Natural killer cell treated with Interleukin-12 subunit alpha and Interleukin-12 subunit beta and Interleukin-15 and Interleukin-18, amount 100 ng/mL, for 72 hours (primary cell): ENCODE measurements at regions not wholly inside any gene's neighbourhood (a gene's known extent, or its start where the extent isn't known, plus 50 kb on each side); places are given as distances from the start of the nearest gene placed in this dataset.

Source experiments
- ATAC-seq, 2 donors: fragments of 150-1000 bp; cut with Tn5 transposase in 1 of 2; sonication (Bioruptor Pico), chemical (Tn5 transposase) in 1 of 2; 2 replicates each; pipeline ENCODE4 v1.10.0; 2021
- DNase-seq: peaks from one replicate; pipeline ENCODE4 v3.0.0; 2022; ENCODE audit warnings: low spot score
- H3K27ac Mint-ChIP-seq, 2 donors: 1 replicate in 1 of 2; 2 replicates in 1 of 2; pipeline ENCODE4 v1.8.0; 2022; ENCODE audit warnings: mixed read lengths in 2 of 2, mild to moderate bottlenecking in 1 of 2, moderate library complexity in 1 of 2
- H3K27me3 Mint-ChIP-seq, 2 donors: 1 replicate in 1 of 2; 2 replicates in 1 of 2; pipeline ENCODE4 v1.8.0; 2022; ENCODE audit warnings: mixed read lengths in 2 of 2
- H3K36me3 Mint-ChIP-seq: one replicate; pipeline ENCODE4 v1.8.0; 2022; ENCODE audit warnings: mixed read lengths
- H3K4me1 Mint-ChIP-seq, 2 donors: 1 replicate in 1 of 2; 2 replicates in 1 of 2; pipeline ENCODE4 v1.8.0; 2022; ENCODE audit warnings: low read depth in 2 of 2, mixed read lengths in 2 of 2, mild to moderate bottlenecking in 1 of 2
- H3K4me3 Mint-ChIP-seq: one replicate; pipeline ENCODE4 v1.8.0; 2022; ENCODE audit warnings: mixed read lengths
- H3K9me3 Mint-ChIP-seq: 2 replicates; pipeline ENCODE4 v1.8.0; 2022; ENCODE audit warnings: mixed read lengths

DNA sequence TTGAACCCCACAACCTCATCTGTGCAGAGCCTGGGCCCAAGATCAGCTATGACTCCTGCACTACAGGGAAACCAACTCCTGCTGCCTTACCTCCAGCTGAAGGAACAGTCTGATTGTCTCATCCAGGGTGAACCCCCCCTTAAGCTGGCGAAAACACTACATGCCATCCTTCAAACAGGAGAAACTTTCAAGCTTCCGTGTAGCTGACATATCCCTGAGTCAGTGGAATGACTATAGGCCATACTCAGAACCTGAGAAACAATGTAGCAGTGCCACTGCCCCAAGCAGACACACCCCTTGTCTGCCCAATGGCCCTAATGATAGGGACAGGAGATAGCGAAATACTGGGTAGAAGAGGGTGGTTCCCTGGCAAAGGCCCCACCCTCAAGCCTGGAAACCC, 213.6 kb upstream of the PGRMC2 start:
- no peaks in the 10 kb centered on the region for H3K4me1 Mint-ChIP-seq
- H3K27me3 Mint-ChIP-seq: peaks cover 5 to 14% of the 10 kb centered on the region in 2 donors
- ATAC-seq: no peak
- no peak overlapping the region for H3K27ac Mint-ChIP-seq
- DNase-seq: no peak
- no peak overlapping the region for H3K4me3 Mint-ChIP-seq
- H3K9me3 Mint-ChIP-seq: peaks cover 13% of the 10 kb centered on the region
- H3K36me3 Mint-ChIP-seq: no peaks in the 10 kb centered on the region

DNA sequence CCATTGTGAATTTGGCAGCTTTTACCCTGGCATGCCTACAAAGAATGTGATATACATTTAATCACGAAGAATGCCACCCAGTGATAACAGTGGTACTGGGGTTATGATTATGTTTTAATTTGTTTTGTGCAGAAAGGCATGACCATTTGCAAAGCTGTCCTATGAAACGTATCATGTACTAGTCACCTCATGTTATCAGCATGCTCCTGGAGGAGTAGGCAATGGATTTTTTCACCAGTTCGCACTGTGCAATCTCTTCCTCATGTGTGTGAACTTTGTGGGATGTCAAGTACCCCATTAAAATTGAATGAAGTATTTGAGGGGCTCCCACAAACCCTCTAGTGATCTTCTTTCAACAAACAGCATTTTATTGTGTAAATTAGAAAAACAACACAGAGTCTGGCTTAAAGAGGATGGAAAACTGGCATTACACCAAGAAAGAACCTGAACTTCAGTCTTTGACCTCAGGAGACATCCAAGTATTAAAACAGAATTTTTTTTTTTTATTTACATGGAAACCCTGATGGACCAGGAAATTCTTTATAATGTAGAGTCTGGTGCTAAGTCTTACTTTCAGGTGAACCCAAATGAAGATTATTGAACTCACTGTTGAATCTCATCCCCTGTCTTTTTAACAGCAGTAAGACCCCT, 200.6 kb upstream of the PGRMC2 start:
- Mint-ChIP-seq H3K27ac (no peak overlapping the region), H3K27me3 (peaks cover 2 to 14% of the 10 kb centered on the region in 2 donors), H3K9me3 (peaks cover 11% of the 10 kb centered on the region), H3K4me1 (no peaks in the 10 kb centered on the region), H3K36me3 (no peaks in the 10 kb centered on the region), H3K4me3 (no peak overlapping the region)
- DNase-seq (no peak), ATAC-seq (no peak)

DNA sequence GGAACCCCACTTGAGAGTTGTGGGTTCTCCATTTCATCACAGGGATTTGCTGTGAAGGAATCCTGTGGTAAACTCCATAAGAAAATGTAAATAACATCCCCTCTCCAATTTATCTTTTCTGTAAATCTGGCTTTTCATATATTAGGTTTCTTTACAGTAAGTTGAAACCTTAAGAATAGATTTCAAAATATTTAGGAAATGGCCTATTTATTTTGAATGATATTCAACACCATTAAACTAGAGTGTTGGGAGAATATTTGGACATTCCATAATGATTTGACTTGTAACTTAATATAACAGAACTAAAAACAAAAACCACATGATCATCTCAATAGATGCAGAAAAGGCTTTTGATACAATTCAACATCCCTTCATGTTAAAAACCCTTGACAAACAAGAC, 197.3 kb upstream of the PGRMC2 start:
- Mint-ChIP-seq H3K27me3 (peaks cover 2 to 8% of the 10 kb centered on the region in 2 donors), H3K9me3 (peaks cover 6% of the 10 kb centered on the region), H3K4me1 (no peaks in the 10 kb centered on the region), H3K27ac (no peak overlapping the region), H3K4me3 (no peak overlapping the region), H3K36me3 (no peaks in the 10 kb centered on the region)
- no peak for DNase-seq
- no peak for ATAC-seq

DNA sequence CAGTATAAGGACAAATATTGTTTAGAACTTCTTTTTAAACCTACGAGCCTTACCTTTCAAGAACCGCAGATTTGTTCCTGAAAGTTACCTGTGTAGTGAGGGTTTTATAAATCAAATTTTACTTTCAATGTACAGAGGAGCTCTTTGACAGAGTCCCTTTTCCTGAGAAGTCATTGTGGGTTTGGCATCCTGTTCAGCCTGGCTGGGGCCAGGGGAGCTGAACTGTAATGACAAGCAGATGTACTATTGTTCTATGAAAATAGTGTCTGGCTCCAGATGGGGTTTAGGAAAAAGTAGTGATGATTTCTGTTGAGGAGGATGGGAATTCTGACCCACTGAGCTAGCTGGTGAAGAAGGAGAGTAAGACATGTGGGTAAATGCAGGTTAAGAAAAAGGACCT, 196.2 kb upstream of the PGRMC2 start:
- ATAC-seq: no peak
- H3K27me3 Mint-ChIP-seq: peaks cover 2 to 8% of the 10 kb centered on the region in 2 donors

DNA sequence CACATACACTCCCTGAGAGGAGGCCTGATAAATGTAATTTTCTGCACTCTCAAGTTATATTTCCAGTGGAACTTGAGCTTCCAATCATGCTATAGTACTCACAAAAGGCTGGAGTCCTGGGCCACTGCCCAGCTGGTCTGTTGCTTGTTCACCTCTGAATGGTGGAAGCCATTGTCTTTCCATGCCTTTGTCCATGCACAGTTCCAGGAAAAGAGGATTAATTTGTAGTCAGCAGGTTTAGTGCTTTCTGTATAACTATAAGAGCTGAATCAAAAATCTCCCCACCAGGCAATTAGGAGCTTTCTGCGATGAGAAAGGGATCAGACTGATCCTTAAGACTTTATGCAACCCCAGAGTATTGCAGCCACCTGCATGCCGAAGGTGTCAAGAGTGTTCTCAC, 195.4 kb upstream of the PGRMC2 start:
- no peak for ATAC-seq
- Mint-ChIP-seq H3K27ac (no peak overlapping the region), H3K9me3 (peaks cover 6% of the 10 kb centered on the region), H3K27me3 (peaks cover 2 to 8% of the 10 kb centered on the region in 2 donors), H3K4me3 (no peak overlapping the region), H3K36me3 (no peaks in the 10 kb centered on the region), H3K4me1 (no peaks in the 10 kb centered on the region)
- DNase-seq: no peak

More for the DNA sequence above, 196.2 kb upstream of the PGRMC2 start:
- no peak for DNase-seq
- no peaks in the 10 kb centered on the region for H3K4me1 Mint-ChIP-seq
- no peak overlapping the region for H3K4me3 Mint-ChIP-seq
- H3K27ac Mint-ChIP-seq: no peak overlapping the region
- peaks cover 6% of the 10 kb centered on the region for H3K9me3 Mint-ChIP-seq
- no peaks in the 10 kb centered on the region for H3K36me3 Mint-ChIP-seq

DNA sequence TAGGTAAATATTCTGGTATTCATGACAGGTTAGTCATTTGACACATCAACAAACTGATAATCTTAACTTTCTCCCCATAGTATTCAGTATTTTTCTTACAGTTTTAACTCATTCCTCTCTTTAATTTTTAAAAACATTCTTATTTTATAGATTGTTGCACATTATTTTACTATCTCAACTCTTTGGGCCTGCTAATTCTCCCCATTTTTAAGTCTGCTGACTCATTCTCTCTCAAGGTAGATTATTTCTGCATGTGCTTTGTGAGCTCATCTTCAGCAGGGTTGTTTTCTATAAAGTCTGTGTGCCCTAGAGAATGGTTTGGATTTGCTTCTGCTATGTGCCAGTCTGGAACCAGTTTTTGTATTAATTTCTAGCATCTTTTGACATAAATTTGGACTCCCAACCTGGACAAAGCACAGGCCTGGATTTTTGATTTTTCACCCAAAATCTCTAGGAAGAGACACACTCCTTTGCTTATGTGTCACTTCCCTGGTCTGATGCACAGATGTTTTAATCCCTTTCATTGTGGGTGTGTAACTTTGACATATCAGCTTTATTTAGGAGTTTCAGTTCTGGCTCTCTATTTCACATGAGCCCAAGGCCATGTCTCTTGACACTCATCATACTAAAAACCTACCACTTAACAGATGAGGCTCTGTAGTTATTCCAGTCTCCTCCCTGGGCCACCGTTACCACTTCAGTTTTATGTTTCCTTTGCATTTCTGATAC, 194.3 kb upstream of the PGRMC2 start:
- H3K9me3 Mint-ChIP-seq: peaks cover 6% of the 10 kb centered on the region
- H3K4me1 Mint-ChIP-seq: no peaks in the 10 kb centered on the region
- ATAC-seq (no peak), DNase-seq (no peak)
- no peak overlapping the region for H3K27ac Mint-ChIP-seq
- peaks cover 2 to 8% of the 10 kb centered on the region in 2 donors for H3K27me3 Mint-ChIP-seq
- H3K36me3 Mint-ChIP-seq: no peaks in the 10 kb centered on the region
- H3K4me3 Mint-ChIP-seq: no peak overlapping the region

DNA sequence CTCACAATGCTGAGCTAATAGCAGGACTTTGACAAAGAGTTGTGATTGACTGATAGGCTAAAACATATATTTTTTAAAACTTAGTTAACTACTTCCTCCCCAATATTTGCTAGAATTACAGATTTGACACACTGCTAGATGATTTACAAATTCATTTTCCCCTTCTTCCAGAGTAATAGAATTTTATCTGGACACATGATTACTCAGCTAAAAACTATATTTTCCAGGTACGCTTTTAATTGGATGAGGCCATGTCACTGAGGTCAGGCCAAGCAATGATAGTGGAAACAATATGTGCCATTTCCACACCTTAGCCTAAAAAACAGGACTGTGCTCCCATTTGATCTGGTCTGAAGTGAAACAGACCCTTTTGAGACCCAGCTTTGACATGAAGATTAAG, 193.3 kb upstream of the PGRMC2 start:
- Mint-ChIP-seq H3K9me3 (peaks cover 5% of the 10 kb centered on the region), H3K4me3 (no peak overlapping the region), H3K27ac (no peak overlapping the region), H3K4me1 (no peaks in the 10 kb centered on the region), H3K36me3 (no peaks in the 10 kb centered on the region), H3K27me3 (peaks cover 2 to 8% of the 10 kb centered on the region in 2 donors)
- no peak for DNase-seq
- no peak for ATAC-seq

DNA sequence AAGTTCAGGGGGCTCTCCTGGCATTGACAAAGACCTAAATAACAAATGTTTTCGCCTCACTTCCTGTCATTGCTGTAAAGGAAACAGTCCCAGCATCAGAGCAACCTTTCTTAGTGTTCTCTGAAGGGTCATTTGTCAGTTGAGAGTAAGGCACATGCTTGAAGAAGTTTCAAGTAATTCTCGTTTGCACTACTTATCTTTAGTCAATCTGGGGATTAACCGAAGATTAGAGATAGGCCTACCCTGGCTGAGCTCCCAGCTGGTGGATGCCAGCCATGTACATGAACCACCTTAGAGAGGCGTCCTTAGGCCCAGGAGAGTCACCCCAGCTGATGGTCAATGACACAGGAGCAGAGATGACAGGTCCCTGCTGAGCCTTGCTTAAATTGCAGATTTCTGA, 189.9 kb upstream of the PGRMC2 start:
- Mint-ChIP-seq H3K4me3 (no peak overlapping the region), H3K36me3 (no peaks in the 10 kb centered on the region), H3K9me3 (no peaks in the 10 kb centered on the region), H3K27me3 (peaks cover 0 to 2% of the 10 kb centered on the region in 2 donors), H3K4me1 (no peaks in the 10 kb centered on the region), H3K27ac (no peak overlapping the region)
- DNase-seq (no peak), ATAC-seq (no peak)

DNA sequence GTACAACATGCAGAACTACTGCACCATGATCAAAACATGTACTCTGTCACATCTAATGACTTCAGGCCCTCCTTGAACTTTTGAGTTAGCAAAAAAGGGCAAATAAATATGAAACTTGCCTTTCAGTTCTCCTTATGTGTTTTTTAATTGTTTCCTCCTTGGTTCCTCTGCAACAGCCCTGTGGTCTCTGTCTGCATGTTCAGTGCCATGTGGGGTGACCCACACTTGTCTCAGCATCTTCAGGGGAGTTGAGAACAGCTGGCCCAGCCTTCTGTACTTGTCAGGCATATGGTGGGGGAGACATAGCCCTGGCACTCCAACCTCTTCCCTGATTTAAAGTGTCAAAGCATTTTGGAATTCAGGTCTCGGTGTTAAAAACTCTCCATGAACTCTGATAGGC, 188.0 kb upstream of the PGRMC2 start:
- Mint-ChIP-seq H3K36me3 (no peaks in the 10 kb centered on the region), H3K27ac (no peak overlapping the region), H3K4me3 (no peak overlapping the region), H3K9me3 (no peaks in the 10 kb centered on the region), H3K27me3 (peaks cover 0 to 2% of the 10 kb centered on the region in 2 donors), H3K4me1 (no peaks in the 10 kb centered on the region)
- DNase-seq: no peak
- ATAC-seq: no peak

DNA sequence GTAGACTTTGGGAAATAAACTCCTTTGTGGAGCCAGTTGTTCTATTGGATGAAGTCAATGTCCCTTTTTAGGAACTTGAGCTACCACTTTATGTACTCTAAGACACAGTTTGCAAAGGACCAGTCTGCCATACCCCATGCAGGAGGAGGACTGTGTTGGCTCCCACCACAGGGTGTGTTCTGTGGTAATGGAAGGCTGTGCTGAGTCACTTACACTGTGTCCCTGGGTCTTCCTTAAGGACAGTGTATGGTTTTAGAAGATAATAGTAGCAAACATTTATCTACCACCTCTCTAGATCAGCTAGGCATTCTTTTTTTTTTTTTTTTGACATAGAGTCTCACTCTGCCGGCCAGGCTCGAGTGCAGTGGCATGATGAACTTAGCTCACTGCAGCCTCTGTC, 184.0 kb upstream of the PGRMC2 start:
- ATAC-seq (no peak), DNase-seq (no peak)
- H3K9me3 Mint-ChIP-seq: no peaks in the 10 kb centered on the region
- H3K27me3 Mint-ChIP-seq: peaks cover 0 to 2% of the 10 kb centered on the region in 2 donors
- no peak overlapping the region for H3K4me3 Mint-ChIP-seq
- no peaks in the 10 kb centered on the region for H3K4me1 Mint-ChIP-seq
- H3K36me3 Mint-ChIP-seq: no peaks in the 10 kb centered on the region
- H3K27ac Mint-ChIP-seq: no peak overlapping the region

DNA sequence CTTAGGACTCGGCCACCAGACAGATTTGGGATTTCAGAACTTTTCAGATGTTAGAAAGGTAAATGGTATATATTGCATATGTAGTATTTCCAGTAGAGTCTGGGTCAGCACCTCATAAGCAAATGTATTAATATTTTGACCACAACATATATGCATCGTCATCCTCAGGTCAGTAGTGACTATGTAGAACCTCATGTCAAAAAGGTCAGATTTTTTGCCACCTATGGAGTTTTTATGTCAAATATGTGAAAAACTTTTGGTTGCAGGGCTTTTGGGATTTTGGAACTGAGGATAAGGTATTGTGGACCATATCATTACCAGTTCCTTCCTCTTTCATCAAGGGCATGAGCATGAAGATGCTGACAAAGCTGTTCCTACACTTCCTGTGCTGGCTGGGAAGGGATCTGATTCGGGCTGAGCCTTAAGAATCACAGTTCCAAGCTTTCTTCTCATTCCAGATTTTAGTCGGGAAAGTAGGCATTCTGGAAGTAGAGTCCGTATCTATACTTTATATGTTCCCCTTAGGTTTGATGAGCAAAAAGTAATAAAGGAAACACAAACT, 183.0 kb upstream of the PGRMC2 start:
- Mint-ChIP-seq H3K4me1 (no peaks in the 10 kb centered on the region), H3K27ac (no peak overlapping the region), H3K4me3 (no peak overlapping the region), H3K27me3 (peaks cover 0 to 2% of the 10 kb centered on the region in 2 donors), H3K9me3 (no peaks in the 10 kb centered on the region), H3K36me3 (no peaks in the 10 kb centered on the region)
- ATAC-seq: no peak
- DNase-seq: no peak

DNA sequence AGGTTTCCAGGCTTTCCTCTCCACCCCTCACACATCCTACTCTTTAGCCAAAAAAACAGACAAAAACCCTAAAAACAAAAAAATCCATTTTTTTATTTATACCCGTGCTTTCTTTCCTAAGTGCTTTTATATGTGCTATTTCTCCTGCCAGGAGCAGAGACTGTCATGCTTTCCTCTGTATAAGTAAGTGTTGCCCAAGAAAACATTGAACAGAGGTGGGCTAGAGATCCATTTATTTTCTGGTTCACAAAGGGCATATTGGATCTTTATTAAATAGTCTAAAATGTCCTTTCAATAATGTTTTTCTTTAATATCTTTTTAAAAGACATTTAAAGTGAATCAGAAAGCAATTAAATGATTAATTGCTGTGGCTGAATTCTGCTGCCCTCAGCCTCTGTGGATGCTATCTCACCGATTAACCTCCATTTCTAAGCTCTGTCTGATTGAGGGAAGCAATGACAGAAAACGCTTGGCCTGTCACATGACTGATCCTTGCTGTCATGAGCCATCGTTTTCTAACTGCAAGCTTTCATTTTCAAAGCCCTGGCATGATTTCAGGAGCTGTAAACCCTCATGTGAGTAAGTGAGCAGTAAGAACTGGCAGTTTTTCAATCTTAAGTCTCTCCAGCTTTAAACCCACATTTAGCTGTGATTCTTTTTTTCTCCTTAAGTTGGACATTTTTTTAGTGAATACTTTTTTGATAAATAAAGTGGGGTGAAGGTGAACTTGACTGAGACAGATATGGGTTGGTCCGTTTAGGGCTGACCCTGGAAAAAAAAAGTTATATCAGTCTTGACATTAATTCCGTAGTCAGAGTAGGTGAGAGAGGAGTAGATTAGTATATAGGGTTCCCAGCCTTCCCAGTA, 180.7 kb upstream of the PGRMC2 start:
- Mint-ChIP-seq H3K36me3 (no peaks in the 10 kb centered on the region), H3K9me3 (no peaks in the 10 kb centered on the region), H3K27ac (no peak overlapping the region), H3K4me3 (no peak overlapping the region), H3K27me3 (peaks cover 0 to 2% of the 10 kb centered on the region in 2 donors), H3K4me1 (no peaks in the 10 kb centered on the region)
- DNase-seq: no peak
- ATAC-seq: no peak

DNA sequence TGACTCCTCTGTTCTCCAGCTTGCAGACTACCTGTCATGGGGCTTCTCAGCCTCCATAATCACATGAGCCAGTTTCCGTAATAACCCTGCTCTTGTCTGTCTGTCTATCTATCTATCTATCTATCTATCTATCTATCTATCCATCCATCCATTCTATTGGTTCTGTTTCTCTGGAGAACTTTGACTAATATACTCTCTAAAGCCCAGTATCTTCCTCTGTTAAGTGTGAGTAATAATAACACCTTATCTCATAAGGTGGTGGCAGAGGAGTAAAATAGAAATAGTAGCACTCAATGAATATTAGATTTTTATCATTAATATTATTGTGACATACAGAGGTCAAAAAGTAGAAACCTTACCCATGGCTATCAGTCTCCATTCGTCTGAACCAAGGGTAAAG, 177.9 kb upstream of the PGRMC2 start:
- no peaks in the 10 kb centered on the region for H3K36me3 Mint-ChIP-seq
- H3K4me3 Mint-ChIP-seq: no peak overlapping the region
- DNase-seq (no peak), ATAC-seq (no peak)
- no peak overlapping the region for H3K27ac Mint-ChIP-seq
- H3K9me3 Mint-ChIP-seq: no peaks in the 10 kb centered on the region
- no peaks in the 10 kb centered on the region for H3K27me3 Mint-ChIP-seq
- no peaks in the 10 kb centered on the region for H3K4me1 Mint-ChIP-seq

DNA sequence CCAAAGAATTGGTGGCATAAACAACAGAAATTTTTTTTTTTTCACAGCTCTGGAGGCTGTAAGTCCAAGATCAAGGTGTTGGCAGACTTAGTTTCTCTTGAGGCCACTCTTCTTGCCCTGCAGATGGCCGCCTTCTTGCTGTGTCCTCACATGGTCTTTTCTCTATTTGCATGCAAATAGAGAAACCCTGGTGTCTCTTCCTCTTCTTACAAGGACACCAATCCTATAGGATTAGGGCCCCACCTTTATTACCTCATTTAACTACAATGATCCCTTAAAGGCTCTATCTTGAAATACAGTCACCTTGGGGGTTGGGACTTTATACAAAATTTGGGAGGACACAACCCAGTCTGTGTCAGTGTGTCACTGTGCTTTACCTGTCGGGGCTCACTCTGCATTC, 175.4 kb upstream of the PGRMC2 start:
- no peak overlapping the region for H3K4me3 Mint-ChIP-seq
- H3K27me3 Mint-ChIP-seq: no peaks in the 10 kb centered on the region
- no peak overlapping the region for H3K27ac Mint-ChIP-seq
- ATAC-seq: no peak
- H3K9me3 Mint-ChIP-seq: no peaks in the 10 kb centered on the region
- no peaks in the 10 kb centered on the region for H3K4me1 Mint-ChIP-seq
- no peaks in the 10 kb centered on the region for H3K36me3 Mint-ChIP-seq
- DNase-seq: no peak
